Esophagus muscularis mucosa (tissue), 3 donors: ENCODE measurements at regions not wholly inside any gene's neighbourhood (a gene's known extent, or its start where the extent isn't known, plus 50 kb on each side); places are given as distances from the start of the nearest gene placed in this dataset.

Experiments used
- CTCF ChIP-seq, 3 experiments: fragments of 200-600 bp in 2 of 3; fragments of 450-650 bp in 1 of 3; sonication (generic) in 2 of 3; IDR thresholded peaks; one replicate each; pipeline ENCODE4 v1.5.1; 2017 to 2019; ENCODE audit warnings: antibody characterized with exemption in 3 of 3, mild to moderate bottlenecking in 2 of 3, moderate library complexity in 1 of 3
- POLR2A ChIP-seq: fragments of 450-650 bp; IDR thresholded peaks from one replicate; pipeline ENCODE4 v1.6.1; 2017; ENCODE audit warnings: antibody characterized with exemption, moderate library complexity, mild to moderate bottlenecking, low read depth

GRCh38 chr9:1938135-1938534 is 77.0 kb upstream of the SMARCA2 start:
- TF ChIP-seq POLR2A (no peak), CTCF (IDR thresholded peaks at IDR 0.05) (no peak)
